GM04503 (cell line): ENCODE measurements at regions not wholly inside any gene's neighbourhood (a gene's known extent, or its start where the extent isn't known, plus 50 kb on each side); places are given as distances from the start of the nearest gene placed in this dataset.

Experiments used
- DNase-seq: peaks from one replicate; pipeline ENCODE4 v3.0.0-alpha.2; 2012; ENCODE audit warnings: low read depth

- no peak for DNase-seq
These were observed 173.2 kb upstream of the GRIP1 start for GRCh38 chr12:66852091-66852490.

DNA sequence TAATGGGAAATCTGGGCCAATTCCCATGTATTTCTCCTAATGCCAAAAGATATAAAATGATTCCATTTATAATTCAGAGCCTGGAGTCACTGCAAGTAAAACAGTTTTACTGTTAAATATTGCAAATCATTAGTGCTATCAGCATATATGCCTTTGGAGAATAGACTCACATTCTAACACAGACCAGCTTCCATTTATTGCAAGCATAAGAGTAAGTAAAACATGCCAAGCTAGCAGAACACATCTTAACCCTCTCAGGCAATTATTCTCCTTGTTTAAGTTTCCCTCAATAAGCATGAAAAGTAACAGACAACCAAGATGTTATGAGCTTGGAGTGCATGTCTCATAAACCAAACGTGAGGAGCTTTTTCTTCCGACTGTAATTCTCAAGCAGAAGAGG is 173.9 kb upstream of the GRIP1 start:
- no peak for DNase-seq

- DNase-seq: no peak
These were observed 181.0 kb upstream of the GRIP1 start for GRCh38 chr12:66859751-66860440.

- DNase-seq: peak; percentile 3
These were observed 182.2 kb upstream of the GRIP1 start for GRCh38 chr12:66860752-66861750.

DNA sequence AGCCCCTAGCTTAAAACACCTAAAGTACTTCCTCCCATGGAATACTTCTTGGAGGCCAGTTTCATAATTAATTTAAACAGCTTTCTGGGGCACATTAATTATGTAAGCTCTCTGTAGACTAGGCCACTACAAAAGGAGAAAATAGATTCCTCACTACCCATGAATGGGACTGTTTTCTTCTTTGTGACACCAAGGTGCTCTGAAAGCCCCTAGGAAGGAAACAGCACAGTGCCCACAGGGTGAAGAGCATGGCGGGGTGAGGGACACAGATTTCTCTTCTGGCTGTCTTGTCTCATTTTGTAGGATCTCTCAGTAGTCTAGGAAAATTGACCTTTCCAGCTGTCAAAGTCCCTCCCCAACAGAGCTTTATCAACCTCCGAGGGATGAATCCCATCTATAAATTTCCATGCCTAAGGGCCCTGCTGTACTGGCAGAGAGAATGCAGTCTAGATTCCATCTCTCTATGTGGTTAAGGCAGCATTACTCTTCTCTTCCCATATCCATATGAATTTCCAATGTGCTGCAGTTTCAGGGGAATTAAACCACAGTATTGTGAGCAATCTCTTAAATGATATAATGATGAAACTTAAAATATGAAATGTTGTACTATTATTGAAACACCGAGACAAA is 183.6 kb upstream of the GRIP1 start:
- no peak for DNase-seq

DNA sequence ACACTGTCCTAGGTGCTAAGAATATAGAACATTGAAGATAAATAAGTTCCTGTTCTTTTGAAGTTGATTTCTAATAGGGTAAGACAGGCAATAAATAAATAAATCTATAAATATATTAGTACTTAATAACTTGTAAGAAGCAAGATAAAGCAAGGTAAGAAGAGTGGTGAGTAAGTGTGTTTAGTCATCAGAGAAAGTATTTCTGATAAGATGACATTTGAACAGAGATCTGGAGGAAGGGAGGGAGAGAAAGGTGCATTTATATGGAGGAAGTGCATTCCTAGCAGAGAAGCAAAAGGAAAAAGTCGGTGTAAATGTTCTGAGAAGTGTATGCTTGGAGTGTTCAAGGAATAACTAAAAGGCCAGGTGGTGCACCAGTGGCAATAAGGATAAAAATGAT is 184.4 kb upstream of the GRIP1 start:
- no peak for DNase-seq

DNA sequence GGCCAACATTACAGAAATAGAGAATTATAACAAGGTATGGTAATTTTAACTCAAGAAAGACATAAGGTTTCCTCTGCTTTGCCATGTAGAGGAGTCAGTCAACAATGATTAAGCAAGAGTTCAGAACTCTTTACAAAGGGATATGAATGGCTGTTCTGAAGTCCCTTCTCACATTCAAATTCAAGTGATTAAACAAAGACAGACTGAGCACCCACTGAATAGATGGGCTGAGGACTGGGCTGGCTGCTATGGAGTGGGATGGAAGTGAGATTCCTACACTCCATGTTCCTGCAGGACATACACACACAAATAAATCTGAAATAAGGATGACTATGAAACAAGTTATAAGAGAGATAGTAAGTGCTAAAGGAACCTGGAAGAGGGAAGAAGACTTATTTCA is 199.0 kb upstream of the GRIP1 start:
- no peak for DNase-seq

DNA sequence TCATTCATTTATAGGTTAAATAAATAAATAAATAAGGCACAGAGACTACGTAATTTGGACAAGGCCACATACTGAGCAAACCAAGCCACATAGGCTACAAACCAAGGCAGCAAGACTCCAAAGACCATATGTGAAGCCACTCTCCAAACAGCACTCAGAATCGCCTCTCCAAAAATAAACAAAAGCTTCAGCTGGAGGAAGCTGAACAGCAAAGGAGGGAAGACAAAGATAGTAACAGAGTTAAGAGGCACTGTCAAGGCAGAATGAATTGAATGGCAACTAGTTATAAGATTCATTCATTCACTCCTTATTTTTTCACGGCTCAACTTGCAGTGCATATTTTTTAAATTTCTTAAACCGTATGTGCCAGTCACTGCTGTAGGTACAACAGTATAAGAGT is 200.5 kb upstream of the GRIP1 start:
- DNase-seq: no peak

- DNase-seq: no peak
These were observed 202.5 kb upstream of the GRIP1 start for GRCh38 chr12:66881386-66881785.

DNA sequence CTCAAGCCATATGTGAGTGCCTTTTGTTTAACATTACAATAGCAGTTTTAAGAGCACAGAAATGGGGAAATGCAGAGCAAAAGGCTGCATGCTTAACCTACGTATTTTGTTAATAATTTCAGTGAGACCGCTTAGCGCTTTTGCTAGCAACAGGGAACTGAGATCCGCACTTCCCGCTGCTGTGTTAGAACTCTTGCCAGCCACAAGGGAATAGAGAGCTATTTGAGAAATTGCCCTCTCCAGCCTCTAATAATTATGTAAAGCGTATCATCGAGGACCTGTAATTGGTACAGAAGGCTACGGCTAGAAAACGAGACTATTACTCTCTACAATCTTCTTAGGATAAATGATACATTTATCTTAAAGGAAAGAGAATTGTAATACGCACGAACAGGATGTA is 205.2 kb upstream of the GRIP1 start:
- no peak for DNase-seq

- no peak for DNase-seq
These were observed 206.4 kb upstream of the GRIP1 start for GRCh38 chr12:66885115-66885875.

DNA sequence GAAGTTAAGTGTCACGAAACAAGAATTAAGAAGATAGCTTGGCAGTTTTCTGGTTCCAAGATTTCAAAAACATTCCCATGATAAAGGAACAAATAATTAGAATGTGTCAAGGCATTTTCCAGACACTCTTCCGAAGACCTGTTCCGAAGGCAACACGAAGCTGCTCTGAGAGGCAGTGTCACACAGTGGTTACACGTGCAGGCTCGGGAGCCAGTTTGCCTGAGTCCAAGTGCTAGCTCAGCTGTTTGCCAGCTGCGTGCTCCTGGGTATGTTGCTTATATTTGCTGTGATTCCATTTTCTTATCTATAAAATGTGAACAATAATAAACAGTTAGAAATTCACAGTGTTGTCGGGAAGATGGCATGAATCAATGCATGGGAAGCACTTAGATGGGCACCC is 217.9 kb upstream of the GRIP1 start:
- no peak for DNase-seq

DNA sequence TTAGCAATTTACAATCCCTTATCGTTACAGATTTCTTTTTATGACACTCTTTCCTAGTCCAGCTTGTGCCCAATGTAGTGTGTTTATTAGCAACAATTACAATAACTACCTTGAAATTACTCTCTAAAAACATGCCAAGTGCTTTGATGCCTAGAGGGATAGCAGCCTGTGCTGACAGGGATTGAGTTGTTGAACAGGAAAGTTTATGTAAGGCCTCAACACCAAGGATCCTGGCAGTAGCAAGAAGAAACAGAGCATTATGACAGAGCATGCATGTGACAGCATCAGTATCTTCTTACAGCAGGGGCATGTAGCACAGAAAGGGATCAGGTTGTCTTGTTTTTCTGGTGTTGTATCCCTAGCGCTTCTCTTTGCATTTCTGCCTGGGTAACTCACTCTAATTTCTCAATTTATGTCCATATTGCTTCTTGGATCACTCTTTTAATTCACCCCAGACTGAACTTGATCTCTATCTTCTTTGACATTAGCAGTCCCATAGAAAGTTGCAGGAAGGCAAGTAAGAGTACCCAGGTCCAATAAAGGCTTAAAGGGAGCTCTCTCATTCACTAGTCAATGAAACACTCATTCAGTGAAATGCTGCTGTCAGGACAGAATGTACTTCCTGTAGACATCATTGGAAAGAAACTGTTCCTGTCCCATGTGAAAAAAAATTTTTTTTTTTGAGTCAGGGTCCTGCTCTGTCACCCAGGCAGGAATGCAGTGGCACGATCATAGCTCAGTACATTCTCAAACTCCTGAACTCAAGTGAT is 220.0 kb upstream of the GRIP1 start:
- DNase-seq: no peak

GRCh38 chr12:66899588-66899987 is 220.7 kb upstream of the GRIP1 start:
- DNase-seq: no peak

GRCh38 chr12:66900616-66901015 is 221.7 kb upstream of the GRIP1 start:
- no peak for DNase-seq

DNA sequence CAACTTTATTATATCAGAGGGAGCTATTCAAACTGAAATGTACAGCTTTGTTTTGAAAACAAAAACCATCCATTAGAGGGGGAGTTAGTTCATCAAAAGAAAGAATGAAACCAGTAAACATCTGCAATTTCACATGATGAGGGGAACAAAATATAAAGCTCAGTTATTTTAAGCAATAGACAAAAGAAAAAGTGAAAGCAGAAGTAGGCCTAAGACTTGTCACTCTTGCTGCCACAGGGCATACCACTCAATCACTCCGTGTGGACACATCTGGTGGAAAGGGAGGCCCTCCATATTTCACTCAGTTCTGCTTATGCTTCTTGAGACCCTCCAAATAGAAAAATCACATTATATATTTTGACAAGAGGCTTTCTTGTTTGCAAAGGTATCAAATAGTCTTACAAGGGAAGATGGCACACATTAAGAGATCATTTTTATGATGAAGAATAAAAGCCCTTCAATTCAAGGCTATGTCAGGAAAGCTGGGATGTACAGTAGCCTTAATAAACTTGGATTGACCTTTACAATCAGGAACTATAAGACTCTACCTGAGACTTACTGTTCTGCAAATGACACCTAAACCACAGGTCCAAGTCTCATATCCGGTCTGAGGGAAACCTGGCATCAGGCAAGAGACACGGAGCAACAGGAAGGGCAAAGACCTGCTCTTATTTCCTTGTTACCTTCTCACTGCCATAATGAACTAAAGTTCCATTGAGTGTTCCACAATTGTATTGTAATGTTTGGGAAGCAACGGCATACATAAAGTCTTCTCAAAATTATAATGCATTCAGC is 222.5 kb upstream of the GRIP1 start:
- DNase-seq: no peak

- DNase-seq: no peak
These were observed 223.1 kb upstream of the GRIP1 start for GRCh38 chr12:66902020-66902419.

DNA sequence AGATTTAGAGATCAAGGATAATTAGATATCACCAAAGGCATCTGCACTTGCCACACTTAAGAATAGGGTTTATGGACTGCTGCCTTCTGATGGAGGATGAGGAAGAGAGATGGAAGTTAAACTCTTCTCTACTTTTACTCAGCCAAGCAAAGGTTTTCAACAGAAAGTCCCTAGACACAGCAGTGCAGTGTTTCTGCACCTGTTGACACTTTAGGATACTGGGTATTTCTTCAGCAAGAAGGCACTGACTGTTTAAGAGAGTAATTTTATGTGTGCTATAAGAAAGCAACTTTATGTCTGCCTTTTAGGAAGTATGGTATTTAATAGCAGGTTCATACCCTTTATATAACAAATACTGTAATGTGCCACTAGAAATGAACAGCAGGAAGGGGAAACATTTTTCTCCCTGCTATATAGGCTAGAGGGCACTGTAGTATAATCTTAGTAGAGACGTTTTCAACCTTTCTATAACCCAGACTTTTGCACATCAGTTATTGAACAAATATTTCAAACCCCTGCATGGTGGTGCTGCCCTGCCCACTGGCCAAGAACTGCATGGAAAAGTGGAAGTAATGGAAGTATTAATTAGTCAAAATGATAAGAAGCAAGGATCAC is 225.0 kb upstream of the GRIP1 start:
- DNase-seq: no peak

- no peak for DNase-seq
These were observed 226.3 kb upstream of the GRIP1 start for GRCh38 chr12:66905201-66905600.

GRCh38 chr12:66910366-66910974 is 231.6 kb upstream of the GRIP1 start:
- no peak for DNase-seq
